ENCODE measurements at regions not wholly inside any gene's neighbourhood (a gene's known extent, or its start where the extent isn't known, plus 50 kb on each side); places are given as distances from the start of the nearest gene placed in this dataset.

- CTCF ChIA-PET (ENCODE audit: unreplicated experiment) = no interaction called here
These were observed 189.1 kb upstream of the PARD3B start for GRCh38 chr2:204356151-204356641.

GRCh38 chr2:204357286-204357685 lies 188.0 kb upstream of the PARD3B start:
- no peaks in the 10 kb centered on the region for H3K36me3 ChIP-seq (ENCODE audit: insufficient read depth, low read length)
- no peak overlapping the region for H2AFZ ChIP-seq (ENCODE audit: low read length)
- no peaks in the 10 kb centered on the region for H3K9me3 ChIP-seq (ENCODE audit: low read length)
- no peaks in the 10 kb centered on the region for H3K4me1 ChIP-seq (ENCODE audit: insufficient read depth, low read length, poor library complexity, severe bottlenecking)
- H3K79me2 ChIP-seq (ENCODE audit: insufficient read depth, low read depth, low read length) = no peaks in the 10 kb centered on the region
- intact Hi-C loops (cut with micrococcal nuclease; ENCODE audit: unreplicated experiment) = no loop called here
- H4K20me1 ChIP-seq (ENCODE audit: insufficient read depth, low read length) = no peaks in the 10 kb centered on the region
- no peak overlapping the region for H3K4me2 ChIP-seq (ENCODE audit: low read length)
- BruUV-seq (replicated peaks) = no TSS peak
- H3K9me2 ChIP-seq (ENCODE audit: insufficient read depth, low read length) = no peaks in the 10 kb centered on the region
- TF ChIP-seq CTCF (conservative IDR thresholded peaks at IDR 0.05; ENCODE audit: low read length) (no peak), EZH2phosphoT487 (IDR thresholded peaks at IDR 0.05; ENCODE audit: borderline replicate concordance, low read depth, low read length) (no peak)
- no peak overlapping the region for H3K27ac ChIP-seq (ENCODE audit: low read depth, low read length, poor library complexity, severe bottlenecking)
- DNase-seq (ENCODE audit: low spot score) = no peak
- ChIA-PET CTCF (ENCODE audit: unreplicated experiment) (no interaction called here), POLR2A (no interaction called here)
- H3K4me3 ChIP-seq (ENCODE audit: low read depth, low read length, poor library complexity, severe bottlenecking) = no peak overlapping the region

More at GRCh38 chr2:204356151-204356641, 189.1 kb upstream of the PARD3B start:
- intact Hi-C loops (cut with micrococcal nuclease; ENCODE audit: unreplicated experiment) = no loop called here
- Histone ChIP-seq H2AFZ (ENCODE audit: low read length) (no peak overlapping the region), H4K20me1 (ENCODE audit: insufficient read depth, low read length) (no peaks in the 10 kb centered on the region), H3K9me3 (ENCODE audit: low read length) (no peaks in the 10 kb centered on the region), H3K4me2 (ENCODE audit: low read length) (no peak overlapping the region), H3K79me2 (ENCODE audit: insufficient read depth, low read depth, low read length) (no peaks in the 10 kb centered on the region), H3K27ac (ENCODE audit: low read depth, low read length, poor library complexity, severe bottlenecking) (no peak overlapping the region), H3K9me2 (ENCODE audit: insufficient read depth, low read length) (no peaks in the 10 kb centered on the region; the same call in 1 of the 2 replicates), H3K4me3 (ENCODE audit: low read depth, low read length, poor library complexity, severe bottlenecking) (no peak overlapping the region), H3K4me1 (ENCODE audit: insufficient read depth, low read length, poor library complexity, severe bottlenecking) (no peaks in the 10 kb centered on the region), H3K36me3 (ENCODE audit: insufficient read depth, low read length) (no peaks in the 10 kb centered on the region)
- DNase-seq (ENCODE audit: low spot score) = no peak
- BruUV-seq (replicated peaks) = no TSS peak
- TF ChIP-seq EZH2phosphoT487 (IDR thresholded peaks at IDR 0.05; ENCODE audit: borderline replicate concordance, low read depth, low read length) (no peak), CTCF (conservative IDR thresholded peaks at IDR 0.05; ENCODE audit: low read length) (no peak)
- POLR2A ChIA-PET = no interaction called here

- Histone ChIP-seq H3K4me3 (ENCODE audit: low read depth, low read length, poor library complexity, severe bottlenecking) (no peak overlapping the region), H4K20me1 (ENCODE audit: insufficient read depth, low read length) (no peaks in the 10 kb centered on the region), H3K4me2 (ENCODE audit: low read length) (no peak overlapping the region), H3K9me2 (ENCODE audit: insufficient read depth, low read length) (no peaks in the 10 kb centered on the region), H2AFZ (ENCODE audit: low read length) (no peak overlapping the region), H3K79me2 (ENCODE audit: insufficient read depth, low read depth, low read length) (no peaks in the 10 kb centered on the region), H3K36me3 (ENCODE audit: insufficient read depth, low read length) (no peaks in the 10 kb centered on the region), H3K9me3 (ENCODE audit: low read length) (no peaks in the 10 kb centered on the region), H3K4me1 (ENCODE audit: insufficient read depth, low read length, poor library complexity, severe bottlenecking) (no peaks in the 10 kb centered on the region), H3K27ac (ENCODE audit: low read depth, low read length, poor library complexity, severe bottlenecking) (no peak overlapping the region)
- DNase-seq (ENCODE audit: low spot score) = no peak
- TF ChIP-seq EZH2phosphoT487 (IDR thresholded peaks at IDR 0.05; ENCODE audit: borderline replicate concordance, low read depth, low read length) (no peak), CTCF (conservative IDR thresholded peaks at IDR 0.05; ENCODE audit: low read length) (no peak)
- CTCF ChIA-PET (ENCODE audit: unreplicated experiment) = no interaction called here
- BruUV-seq (replicated peaks) = no TSS peak
- POLR2A ChIA-PET = interaction anchor here (0.7 kb wide), 1 partner anchor 329 kb away, joined by 3 read pairs; no protein-coding TSS in a partner anchor
- intact Hi-C loops (cut with micrococcal nuclease; ENCODE audit: unreplicated experiment) = no loop called here
These were observed 186.2 kb upstream of the PARD3B start for GRCh38 chr2:204359076-204359475.
